HG03103 (cell line): ENCODE measurements at regions not wholly inside any gene's neighbourhood (a gene's known extent, or its start where the extent isn't known, plus 50 kb on each side); places are given as distances from the start of the nearest gene placed in this dataset.

Experiments
- ATAC-seq: cut with Tn5 transposase; IDR thresholded peaks from one replicate; pipeline ENCODE4 v1.9.1; 2021; ENCODE audit warnings: low read depth; ENCODE audit not compliant: unreplicated experiment

- no peak for ATAC-seq
Observed at GRCh38 chr1:165036403-165036802, 320.1 kb downstream of the LMX1A start.

- ATAC-seq = no peak
Observed at GRCh38 chr1:165034136-165034809, 322.2 kb downstream of the LMX1A start.

GRCh38 chr1:165031001-165031400 lies 325.5 kb downstream of the LMX1A start:
- ATAC-seq = no peak

GRCh38 chr1:165025805-165026204 lies 330.7 kb downstream of the LMX1A start:
- ATAC-seq = no peak

GRCh38 chr1:165014753-165015152 lies 341.8 kb downstream of the LMX1A start:
- ATAC-seq = no peak

DNA sequence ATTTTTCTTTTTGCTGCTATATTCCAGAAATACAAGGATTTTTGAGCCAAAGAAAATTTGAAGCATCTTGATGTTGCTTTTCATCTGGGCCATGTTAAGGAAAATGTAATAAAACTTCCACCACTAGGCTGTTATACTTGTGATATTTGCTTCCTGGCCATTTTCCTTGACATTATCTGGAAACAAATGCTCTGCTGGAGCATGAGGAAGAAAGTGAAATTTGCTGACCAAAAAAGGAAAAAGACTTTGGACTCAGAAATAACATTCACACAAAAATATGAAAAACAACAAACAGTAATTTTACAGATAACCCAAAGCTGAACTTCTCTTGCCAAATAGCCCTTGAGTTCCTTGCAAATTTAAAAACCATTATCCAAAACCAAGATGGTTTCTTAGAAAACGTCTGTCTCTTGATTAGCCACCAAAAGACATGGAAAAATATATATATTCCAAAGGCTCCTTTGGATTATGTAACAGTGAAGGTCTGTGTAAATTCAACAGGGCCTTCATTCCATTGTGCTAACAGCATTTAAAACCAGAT lies 344.5 kb downstream of the LMX1A start:
- no peak for ATAC-seq

- no peak for ATAC-seq
Observed at GRCh38 chr1:165011186-165011585, 345.3 kb downstream of the LMX1A start.

DNA sequence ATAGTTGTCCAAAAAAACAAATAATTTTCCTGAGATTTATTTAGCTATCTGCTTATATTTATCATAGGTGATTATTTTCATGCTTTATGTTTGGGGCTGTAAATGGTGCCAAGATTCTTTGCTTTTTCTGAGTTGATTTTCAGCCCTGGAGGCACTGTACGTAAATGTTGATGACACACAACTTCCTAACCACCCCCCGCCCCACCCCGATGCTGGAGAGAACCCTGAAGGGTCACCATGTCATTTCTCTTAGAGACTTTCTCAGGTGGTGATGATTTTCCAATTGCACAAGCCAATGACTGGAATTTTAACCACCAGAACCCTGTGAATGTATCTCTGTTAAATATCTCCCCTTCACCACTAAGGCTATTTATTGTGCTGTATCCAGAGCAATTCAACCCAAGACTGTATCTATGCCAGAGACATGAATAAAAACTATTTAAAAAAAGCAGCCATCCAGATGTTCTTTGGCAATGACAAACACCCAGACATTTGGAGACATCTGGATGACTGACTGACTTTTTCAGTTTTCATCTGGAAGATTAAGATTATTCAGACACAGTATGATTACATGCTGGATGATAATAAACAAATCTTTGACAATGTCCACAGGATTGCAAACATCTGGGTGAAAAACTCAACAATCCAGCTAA lies 346.0 kb downstream of the LMX1A start:
- no peak for ATAC-seq

GRCh38 chr1:165006831-165007230 lies 349.7 kb downstream of the LMX1A start:
- ATAC-seq = no peak

DNA sequence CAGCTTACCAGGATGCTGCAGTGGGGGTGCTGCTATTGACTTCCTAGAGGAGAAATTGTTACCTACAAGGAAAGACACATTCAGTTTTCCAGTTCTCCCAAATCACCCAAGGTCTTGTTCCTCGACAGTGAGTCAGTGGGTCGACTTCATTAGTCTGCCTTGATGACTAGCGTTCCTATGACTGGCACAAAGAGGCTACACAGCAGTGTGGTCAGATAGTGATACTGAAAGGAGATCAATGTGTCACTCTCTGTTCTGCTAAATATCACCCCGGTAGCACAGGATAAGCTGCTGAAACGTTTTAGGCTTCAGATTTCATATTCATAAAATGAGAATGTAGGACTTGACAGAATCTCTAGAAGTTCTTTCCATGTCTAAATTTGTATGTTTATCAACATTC lies 357.4 kb downstream of the LMX1A start:
- no peak for ATAC-seq

DNA sequence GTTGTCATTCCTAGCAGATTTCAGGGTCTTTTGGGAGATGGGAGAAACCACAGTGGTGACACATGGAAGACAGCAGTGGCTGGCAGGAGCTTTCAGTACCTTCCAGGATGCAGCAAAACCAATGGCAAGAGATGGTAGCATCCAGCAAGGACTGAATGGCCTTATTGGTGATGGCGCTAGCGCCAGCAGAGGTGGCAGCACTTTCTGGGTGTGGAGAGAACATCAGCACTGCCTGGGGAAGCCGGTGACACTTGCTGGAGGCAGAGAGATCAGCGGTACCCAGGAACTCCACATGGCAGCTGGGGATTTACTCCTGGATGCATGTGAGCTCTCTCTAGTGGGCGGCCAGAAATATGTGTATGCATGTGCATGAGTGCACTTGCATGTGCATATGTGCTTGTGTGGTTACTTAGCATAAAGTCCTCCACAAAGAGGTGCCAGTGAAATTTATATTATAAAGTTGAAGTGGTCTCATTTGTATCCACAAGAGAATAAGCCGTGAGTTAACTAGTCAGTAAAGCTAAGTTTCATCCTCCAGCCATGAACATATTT lies 364.7 kb downstream of the LMX1A start:
- ATAC-seq = no peak

GRCh38 chr1:164983023-164983650 lies 373.4 kb downstream of the LMX1A start:
- no peak for ATAC-seq

- no peak for ATAC-seq
Observed at GRCh38 chr1:164982545-164982944, 374.0 kb downstream of the LMX1A start.

GRCh38 chr1:164977561-164977960 lies 379.0 kb downstream of the LMX1A start:
- no peak for ATAC-seq

DNA sequence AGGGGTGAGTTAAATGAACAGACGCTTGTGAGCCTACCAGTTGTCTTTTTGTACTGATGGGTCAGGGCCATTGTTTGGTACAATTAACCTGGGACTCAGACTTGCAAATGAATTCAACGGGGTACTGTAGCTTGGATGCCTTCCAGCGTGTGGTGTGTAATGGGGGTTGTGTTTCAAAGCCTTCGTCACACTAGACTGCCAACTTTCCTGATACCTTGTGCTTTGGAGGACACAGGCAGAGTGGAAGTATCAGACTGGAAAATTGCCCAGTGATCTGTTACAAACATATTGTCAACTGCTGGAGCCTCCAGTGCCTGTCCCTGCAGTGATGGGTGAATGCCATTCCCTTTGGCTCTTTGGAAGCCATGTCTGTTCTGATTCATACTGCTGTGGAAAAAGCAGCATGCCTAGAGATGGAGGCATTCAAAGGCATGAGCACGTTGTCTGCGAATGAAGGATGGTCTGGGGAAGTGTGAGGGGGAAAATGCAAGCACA lies 384.5 kb downstream of the LMX1A start:
- ATAC-seq = no peak

DNA sequence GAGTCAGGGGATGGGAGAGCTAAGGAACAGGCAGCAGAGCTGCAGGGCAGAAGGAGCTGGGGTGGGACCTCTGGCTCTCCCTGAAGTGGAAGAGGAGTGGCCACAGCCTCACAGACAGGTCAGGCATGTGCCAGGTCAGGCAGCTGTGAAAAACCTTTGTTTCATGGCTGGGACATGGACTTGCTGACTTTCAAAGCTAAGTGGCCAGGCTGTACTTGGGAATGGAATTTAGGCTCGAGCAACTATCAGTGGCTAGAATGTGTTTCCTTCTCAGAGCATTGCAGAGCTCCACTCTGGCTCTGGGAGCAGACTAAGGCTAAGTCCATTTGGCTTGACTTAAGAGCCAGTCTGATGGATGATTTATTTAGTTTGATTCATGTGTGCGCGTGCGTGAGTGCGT lies 385.1 kb downstream of the LMX1A start:
- ATAC-seq = no peak

DNA sequence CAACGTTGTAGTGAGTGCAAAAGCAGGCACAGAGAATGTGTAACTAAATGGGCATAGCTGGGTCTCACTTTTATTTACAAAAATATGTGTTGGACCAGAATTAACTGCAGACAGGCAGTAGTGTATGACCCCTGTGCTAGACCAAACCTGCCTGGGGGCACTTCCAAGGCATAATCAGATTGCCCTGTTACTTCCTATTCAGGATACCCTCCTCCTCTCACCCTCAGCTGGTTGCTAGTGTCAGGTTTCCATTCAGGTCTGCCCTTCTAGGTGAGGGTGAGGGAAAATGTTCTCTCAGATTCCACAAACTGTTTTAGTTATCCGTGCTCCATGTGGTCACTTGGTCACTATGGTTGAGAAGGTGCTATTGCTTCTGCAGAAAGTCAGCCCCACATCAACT lies 387.3 kb downstream of the LMX1A start:
- no peak for ATAC-seq

DNA sequence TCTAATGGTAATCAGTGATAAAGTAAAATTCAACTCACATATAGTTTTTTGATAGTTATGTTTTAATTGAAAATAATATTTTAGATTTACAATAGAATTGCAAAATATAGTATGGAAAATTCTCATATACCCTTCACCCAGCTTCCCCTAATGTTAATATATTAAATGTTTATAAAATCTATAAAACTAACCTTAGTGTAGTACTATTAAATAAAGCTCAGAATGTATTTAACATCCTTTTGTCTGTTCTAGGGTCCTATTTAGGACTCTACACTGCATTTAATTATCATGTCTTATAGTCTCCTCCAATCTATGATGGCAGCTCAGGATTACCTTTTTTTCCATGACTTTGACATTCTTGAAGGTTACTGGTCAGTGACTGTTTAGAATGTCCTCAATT lies 389.2 kb downstream of the LMX1A start:
- no peak for ATAC-seq

DNA sequence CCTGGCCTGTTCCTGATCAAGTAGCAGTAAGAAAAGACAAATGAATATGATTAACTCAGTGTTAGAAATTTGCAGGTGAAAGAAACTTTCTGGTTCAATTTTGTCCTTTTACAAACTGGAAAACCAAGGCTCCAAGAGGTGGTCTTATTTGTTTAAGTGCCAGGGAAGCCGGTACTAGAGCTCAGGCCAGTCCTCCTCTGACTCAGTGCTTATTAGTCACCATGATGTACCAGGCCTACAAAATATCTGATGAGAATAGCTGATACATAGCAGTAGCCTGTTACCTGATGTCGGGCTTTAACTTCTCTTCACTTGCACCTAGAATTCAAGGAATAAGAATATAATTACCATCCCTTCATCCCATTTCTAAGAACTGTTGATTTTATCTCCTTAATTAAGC lies 394.8 kb downstream of the LMX1A start:
- ATAC-seq = no peak

DNA sequence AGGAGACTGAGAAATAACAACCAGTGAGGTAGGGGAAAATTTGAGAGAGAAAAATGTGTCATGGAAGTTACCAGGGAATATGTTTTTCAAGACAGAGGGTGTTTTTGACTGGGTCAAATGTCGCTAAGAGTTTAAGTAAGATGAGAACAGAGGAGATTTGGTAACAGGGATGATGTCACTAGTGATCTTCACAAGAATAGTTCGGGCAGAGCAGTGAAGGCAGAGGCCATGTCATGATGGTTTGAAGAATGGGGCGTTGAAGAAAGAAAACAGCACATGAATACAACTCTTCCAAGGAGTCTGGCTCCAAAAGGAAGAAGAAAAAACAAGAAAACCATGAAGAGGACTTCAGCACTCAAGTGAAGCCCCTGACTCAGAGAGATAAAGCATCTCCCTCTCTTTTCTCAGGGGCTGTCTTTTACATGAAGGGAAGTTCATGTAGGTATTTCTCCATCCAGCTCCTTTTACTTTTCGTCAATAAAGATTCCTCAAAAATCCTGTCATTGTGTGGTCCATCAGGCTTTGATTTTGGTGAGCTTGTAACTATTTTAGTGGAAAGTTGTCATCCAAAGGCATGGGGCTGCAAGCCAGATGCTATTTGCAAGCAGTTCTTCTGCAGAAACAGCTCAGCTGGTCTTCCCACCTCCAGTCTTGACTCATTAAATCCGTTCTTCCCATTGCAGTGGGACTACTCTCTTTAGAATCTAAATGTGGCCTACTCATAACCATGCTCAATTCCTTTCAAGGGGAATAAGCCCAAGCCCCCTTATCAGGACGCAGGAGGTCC lies 397.3 kb downstream of the LMX1A start:
- ATAC-seq = no peak

DNA sequence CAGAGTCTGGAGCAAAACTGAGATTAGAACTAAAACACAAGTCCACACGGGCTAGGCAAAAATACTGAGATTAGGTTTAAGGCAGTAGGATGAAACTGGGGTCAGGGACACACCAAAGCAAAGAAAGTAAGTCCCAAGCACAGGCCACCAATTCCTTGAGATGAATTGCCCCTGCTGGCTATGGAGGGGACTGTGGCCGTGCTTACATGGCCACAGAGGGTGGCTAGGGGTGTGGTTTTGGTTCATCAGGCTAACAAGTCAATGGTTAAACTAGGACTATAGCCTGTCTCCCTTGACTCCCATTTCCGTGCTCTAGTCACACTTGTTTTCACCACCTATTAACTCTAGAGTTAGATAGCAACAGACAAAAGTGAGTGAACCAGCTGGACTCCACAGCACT lies 394.8 kb downstream of the PBX1 start:
- ATAC-seq = no peak
